ENCODE measurements at regions not wholly inside any gene's neighbourhood (a gene's known extent, or its start where the extent isn't known, plus 50 kb on each side); places are given as distances from the start of the nearest gene placed in this dataset.
"Not testable (repeated sequence)": the region's sequence is repeated elsewhere in the genome, so short reads cannot be mapped to it uniquely, and the experiment has no call there.

DNA sequence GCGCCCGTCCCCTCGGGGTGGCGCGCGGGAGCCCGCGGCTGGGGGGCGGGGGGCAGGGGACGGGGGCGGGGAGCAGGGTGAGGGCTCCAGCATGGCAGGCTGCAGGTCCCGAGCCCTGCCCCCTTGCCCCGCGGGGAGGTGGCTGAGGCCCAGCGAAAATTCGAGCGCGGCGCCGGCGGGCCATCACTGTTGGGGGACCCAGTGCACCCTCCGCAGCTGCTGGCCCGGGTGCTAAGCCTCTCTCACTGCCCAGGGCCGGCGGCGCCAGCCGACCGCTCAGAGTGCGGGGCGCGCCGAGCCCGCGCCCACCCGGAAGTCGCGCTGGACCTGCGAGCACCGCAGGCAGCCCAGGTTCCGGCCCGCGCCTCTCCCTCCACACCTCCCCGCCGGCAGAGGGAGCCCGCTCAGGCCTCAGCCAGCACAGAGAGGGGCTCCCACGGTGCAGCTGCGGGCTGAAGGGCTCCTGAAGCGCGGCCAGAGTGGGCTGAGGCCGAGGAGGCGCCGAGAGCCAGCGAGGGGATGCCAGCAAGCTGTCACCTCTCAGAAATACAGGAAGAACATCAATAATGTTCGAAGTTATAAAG is 290.8 kb upstream of the PRSS16 start:
- DNase-seq (ENCODE audit: low spot score): peak; percentile 50

DNA sequence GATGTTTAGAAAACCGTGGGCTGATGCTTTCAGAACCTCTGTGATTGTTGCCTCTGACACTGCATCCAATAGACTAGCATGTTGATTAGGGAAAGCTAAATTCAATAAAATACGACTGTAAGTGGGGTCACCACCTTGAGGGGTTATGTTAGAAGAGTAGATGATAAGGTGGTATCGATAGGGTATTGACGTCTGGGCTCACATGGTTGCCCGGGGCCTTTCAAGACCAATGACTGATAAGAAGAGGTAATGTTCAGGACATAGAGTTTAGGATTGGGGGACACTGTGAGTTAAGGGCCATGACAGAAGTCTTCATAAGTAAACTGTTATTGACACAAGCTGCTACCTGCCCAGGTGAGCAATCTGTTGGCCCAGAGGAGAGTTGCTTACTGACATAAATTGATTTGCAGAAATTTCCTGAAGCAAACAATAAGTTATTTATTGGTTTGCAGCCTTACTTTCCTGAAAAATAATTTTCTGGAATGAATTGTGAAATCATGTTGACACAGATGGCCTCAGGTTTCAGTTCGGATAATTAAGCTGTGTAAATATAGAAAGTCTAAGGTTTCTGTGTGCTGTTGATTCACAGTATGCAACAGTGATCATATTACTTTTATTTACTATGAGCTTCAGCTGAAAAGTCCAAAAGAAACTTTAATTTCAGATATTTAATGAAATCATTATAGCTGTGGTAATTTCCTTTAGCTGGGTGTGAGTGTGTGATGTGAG is 289.9 kb upstream of the PRSS16 start:
- DNase-seq (ENCODE audit: low spot score): peak; percentile 4

DNA sequence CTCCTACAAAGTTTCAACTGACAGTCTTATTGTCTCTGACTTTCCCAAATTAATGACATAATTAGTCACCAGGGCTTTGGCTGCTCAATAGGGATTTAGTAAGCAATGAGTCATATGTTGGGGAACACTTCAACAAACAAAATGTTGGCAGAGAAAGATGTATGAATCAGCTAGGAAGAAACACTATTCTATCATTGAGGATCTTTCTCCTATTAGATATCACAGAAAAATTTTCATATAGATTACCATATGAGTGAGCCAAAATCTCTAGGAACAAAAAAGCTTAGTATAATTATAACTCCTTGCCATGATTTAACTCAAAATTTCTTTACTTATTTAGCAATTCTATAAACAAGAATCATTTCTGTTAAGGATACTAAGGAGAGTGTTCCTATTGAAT is 286.3 kb upstream of the PRSS16 start:
- DNase-seq (ENCODE audit: low spot score): not testable (repeated sequence)

DNA sequence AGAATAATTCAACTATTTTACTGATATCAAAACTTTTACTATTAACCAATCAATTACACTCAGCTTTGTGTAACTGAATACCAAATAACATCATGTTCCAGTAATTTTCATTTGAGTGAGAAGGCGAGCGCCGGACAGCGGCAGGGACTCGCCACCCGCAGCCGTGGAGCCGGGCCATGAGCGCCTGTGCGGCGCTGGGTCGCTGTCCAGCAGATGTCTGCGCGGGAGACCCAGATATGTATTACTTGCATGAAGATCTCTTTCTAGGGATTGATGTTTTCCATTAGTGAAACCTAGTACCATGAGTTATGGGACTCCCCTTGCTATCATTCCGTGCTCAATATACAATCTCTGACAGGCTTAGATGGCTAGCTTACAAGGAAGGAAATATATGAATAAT is 245.1 kb upstream of the PRSS16 start:
- DNase-seq (ENCODE audit: low spot score): no peak

DNA sequence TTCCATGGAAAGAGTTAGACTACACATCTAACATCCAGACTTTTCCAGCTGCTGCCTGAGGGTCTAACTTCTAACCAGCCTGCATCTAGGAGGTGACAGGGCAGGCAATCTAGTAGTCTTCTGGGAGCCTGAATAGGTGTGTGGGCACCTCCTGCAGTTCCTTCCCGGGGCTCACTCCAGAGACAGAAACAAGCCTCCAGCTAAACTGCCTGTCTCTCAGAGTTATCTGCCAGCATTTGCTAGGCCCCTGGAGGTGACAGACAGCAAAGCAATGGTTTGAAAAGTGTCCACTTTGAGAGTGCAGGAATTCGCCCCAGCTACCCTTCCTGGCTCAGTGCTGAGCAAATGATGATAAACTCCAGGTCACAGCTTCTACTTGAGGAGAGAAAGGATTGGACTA is 240.5 kb upstream of the PRSS16 start:
- no peak for DNase-seq (ENCODE audit: low spot score)

DNA sequence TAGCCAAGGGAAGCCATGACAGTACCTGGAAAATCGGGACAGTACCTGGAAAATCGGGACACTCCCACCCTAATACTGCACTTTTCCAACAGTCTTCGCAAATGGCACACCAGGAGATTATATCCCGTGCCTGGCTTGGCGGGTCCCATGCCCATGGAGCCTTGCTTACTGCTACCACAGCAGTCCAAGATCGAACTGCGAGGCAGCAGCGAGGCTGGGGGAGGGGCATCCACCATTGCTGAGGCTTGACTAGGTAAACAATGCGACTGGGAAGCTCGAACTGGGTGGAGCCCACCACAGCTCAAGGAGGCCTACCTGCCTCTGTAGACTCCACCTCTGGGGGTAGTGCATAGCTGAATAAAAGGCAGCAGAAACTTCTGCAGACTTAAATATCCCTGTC is 238.9 kb upstream of the PRSS16 start:
- not testable (repeated sequence) for DNase-seq (ENCODE audit: low spot score)

DNA sequence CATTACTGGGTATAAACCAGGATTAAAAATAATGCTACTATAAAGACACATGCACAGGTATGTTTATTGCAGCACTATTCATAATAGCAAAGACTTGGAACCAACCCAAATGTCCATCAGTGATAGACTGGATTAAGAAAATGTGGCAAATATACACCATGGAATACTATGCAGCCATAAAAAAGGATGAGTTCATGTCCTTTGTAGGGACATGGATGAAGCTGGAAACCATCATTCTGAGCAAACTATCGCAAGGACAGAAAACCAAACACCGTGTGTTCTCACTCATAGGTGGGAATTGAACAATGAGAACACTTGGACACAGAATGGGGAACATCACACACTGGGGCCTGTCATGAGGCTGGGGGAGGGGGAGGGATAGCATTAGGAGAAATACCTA is 233.4 kb upstream of the PRSS16 start:
- DNase-seq (ENCODE audit: low spot score): not testable (repeated sequence)

DNA sequence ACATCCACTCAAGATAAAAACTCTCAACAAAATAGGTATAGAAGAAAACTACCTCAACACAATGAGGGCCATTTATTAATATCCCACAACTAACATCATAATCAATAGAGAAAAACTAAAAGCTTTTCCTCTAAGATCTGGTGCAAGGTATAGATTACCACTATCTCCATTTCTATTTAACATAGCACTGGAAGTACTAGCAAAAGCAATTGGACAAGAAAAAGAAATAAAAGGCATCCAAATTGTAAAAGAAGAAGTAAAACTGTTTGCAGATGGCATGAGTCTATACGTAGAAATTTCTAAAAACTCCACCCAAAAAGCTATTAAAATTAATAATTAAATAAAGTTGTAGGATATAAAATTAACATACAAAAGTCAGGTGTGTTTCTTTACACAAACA is 230.8 kb upstream of the PRSS16 start:
- no peak for DNase-seq (ENCODE audit: low spot score)

DNA sequence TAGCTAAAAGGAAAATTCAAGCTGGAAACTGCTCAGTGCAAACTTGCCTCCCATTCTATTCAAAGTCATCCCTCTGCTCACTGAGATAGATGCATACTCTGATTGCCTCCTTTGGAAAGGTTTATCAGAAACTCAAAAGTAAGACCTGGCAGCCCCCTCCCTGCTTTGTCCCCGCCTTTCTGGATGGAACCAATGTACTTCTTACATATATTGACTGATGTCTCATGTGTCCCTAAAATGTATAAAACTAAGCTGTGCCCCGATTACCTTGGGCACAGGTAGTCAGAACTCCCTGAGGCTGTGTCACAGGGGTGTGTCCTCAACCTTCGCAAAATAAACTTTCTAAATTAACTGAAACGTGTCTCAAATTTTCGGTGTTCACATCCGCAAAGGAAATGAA is 229.1 kb upstream of the PRSS16 start:
- not testable (repeated sequence) for DNase-seq (ENCODE audit: low spot score)

DNA sequence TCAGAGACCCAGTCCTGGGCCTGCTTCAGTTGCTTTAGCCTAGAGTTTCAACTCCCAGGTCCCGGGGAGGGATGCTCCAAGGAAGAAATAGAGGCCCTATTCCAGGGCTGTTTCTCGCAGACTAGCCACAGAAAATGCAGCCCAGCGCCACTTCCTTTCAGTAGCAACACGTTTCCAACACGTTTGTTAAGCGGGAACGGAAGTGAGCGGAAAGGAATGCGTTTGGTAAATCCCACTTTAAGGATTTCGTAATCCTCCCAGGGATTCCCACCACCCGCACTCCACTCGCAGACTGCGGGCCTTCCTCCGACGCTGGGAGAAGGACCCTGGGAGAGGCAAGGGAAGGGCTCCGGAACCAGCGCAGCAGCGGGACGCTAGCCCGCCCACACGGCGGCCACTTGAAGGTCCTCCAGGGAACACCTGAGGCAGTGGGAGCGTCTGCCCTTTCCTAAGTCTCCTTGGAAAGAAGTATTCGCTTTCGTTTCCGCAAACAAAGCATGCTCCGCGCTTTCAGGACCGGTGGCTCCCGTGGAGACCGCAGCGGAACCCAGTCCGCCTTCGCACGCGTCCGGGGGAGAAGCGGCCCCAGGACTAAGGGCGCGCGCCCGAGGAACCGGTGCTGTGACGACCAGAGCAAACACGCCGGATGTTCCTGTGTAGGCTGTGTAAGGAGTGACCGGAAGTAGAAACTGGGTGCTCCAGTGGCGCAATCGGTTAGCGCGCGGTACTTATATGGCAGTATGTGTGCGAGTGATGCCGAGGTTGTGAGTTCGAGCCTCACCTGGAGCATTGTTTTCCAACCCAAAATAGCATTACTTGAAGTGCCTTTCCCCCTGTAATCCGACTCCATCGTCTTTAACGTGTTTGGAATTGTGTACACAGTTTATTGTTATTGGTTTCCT is 227.6 kb upstream of the PRSS16 start:
- peak; percentile 94 for DNase-seq (ENCODE audit: low spot score)

DNA sequence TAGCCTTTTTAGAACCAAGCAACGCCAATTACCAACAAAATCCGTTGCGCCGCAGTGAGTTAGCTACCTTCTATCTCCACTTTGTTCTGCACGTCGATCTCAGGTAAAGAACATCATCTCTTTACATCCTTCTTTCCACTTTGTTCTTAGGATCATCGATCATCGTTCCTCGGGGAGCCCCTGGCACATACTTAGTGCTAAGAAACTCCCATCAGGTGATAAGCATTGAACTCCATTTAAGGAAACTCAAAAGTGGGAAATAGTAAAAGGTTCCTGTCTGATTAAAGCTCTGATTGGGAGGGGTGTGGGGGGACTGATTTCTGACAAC is 227.0 kb upstream of the PRSS16 start:
- no peak for DNase-seq (ENCODE audit: low spot score)

DNA sequence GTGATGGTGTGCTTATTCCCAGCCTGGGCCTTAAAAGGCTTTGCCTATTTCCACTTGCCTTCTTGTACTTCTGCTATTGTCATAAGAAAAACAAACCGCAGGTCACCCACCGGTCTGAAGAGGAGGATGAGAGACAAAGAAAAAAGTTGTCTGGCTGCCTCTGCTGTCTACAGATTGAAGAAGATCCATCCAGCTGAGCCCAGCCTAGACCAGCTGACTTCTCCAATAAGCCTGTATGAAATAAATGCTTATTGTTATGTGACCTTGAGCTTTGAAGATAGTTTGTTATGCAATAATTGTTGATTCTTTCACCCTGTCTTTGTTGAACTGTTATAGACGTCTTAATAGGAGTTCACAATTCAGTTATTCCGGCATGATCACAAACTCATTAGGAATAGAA is 223.8 kb upstream of the PRSS16 start:
- no peak for DNase-seq (ENCODE audit: low spot score)

DNA sequence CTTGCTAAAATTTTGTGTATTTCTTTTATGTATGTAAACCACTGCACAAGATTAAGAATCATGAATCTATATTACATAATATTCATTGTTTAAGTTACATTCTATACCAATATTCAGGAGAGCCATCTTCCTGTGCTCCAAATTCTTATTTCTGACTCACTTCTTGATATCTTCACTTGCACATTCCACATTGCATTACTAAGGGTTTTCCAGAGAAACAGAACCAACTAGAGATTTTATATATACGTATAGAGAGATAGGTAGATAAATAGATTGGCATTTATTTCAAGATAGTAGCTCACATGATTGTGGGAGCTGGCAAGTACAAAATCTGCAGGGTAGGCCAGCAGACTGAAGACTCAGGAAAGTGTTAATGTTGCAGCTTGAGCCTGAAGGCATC is 222.2 kb upstream of the PRSS16 start:
- DNase-seq (ENCODE audit: low spot score): no peak

DNA sequence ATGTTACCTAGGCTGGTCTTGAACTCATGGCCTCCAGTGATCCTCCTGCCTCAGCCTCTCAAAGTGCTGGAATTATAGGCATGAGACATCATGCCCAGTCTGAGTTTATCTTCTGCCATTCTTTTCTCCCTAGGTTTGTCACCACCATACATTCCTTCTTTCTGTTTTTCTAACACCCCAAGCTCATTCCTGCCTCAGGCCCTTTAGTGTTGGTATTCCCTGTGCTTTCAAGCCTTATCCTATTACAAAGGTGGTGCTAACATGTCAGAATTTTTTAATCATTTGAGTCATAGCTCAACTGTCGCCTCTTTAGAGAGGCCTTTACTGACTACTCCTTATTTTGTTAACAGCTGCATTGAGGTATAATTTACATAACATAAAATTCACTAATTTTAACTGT is 221.1 kb upstream of the PRSS16 start:
- DNase-seq (ENCODE audit: low spot score): no peak

DNA sequence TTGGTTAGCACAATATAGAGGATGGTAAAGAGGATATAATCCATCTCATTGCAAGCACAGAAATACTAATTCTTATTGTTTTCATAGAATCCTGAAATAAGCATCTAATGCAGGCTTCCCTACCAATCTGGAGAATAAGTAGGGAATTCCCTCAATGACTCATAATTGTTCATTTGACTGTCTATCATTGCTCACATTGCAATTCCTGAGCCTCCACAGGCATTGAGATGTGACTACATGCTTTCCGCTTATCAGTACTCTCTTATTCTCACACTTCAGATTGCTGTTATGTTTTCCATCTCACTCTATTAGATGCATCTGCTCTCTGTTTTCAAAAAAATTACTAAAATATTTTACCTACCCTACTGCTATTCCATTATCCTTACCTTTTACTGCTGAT is 216.2 kb upstream of the PRSS16 start:
- no peak for DNase-seq (ENCODE audit: low spot score)

DNA sequence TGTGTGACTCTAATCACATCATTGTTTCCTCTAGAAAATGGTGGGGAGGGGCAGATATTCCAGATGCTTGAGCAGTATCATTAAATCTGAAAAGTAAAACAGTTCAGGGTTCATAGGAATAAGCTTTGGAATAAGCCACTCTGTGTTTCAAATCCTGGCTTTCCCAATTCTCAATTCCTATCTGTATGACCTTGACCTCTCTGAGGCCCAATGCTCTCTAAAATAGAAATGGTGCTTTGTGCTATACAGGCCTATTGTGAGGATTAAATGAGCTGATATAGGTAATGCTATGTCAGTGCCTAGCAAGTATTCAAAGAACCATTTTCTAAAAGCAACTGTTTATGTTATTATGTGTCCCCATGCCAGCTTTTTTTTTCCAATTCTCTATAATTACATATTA is 209.0 kb upstream of the PRSS16 start:
- DNase-seq (ENCODE audit: low spot score): no peak

DNA sequence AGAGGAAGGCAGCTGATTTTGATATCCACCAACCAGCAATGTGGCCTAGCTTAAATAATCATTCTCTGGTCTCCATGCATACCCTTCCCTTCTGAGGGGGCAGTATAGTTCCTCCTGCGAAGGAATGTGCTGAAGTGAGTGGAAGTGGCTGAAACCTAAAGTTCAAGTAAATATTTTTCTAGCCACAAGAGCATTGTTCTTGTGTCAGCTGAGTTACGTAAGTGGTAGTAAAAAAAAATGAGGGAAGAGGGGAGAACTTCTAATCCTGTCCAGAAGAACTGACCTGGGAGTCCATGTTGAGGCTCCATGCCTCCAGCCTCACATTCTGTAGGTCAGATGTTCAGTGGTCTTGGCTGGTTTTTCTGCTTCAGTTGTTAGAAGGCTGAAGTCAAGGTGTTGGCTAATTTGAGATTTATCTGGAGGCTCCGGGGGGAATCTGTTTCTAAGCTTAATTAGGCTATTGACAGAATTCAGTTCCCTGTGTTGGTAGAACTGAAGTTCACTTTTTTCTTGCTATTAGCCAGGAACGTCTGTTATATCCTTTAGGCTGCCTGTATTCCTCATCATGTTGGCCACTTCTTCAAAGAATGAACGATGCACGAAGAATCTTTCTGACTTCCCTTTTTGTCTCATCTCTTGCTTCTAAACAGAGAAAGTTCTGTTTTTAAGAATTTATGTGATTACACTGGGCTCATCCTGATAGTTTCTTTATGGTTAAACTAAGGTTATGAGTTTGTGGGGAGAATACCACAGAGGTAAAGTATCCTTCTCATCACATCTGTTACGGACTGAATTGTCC is 207.1 kb upstream of the PRSS16 start:
- DNase-seq (ENCODE audit: low spot score): no peak

DNA sequence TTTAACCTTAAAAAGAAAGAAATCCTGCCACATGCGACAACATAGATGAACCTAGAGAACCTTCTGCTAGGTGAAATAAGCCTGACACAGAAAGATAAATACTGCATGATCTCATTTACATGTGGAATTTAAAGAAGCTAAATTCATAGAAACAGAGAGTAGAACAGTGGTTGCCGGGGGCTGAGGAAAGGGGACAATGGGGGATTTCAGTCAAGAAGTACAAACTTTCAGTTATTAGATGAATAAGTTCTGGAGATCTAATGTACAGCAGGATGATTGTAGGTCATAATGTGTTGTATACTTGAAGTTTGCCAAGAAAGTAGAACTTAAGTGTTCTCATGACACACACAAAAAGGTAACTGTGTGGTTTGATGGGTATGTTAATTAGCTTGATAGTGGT is 204.3 kb upstream of the PRSS16 start:
- DNase-seq (ENCODE audit: low spot score): no peak

DNA sequence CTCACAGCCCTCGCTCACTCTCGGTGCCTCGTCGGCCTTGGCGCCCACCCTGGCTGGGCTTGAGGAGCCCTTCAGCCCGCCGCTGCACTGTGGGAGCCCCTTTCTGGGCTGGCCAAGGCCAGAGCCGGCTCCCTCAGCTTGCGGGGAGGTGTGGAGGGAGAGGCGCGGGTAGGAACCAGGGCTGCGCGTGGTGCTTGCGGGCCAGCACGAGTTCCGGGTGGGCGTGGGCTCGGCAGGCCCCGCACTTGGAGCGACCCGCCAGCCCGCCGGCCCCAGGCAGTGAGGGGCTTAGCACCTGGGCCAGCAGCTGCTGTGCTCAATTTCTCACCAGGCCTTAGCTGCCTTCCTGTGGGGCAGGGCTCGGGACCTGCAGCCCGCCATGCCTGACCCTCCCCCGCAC is 202.4 kb upstream of the PRSS16 start:
- not testable (repeated sequence) for DNase-seq (ENCODE audit: low spot score)

DNA sequence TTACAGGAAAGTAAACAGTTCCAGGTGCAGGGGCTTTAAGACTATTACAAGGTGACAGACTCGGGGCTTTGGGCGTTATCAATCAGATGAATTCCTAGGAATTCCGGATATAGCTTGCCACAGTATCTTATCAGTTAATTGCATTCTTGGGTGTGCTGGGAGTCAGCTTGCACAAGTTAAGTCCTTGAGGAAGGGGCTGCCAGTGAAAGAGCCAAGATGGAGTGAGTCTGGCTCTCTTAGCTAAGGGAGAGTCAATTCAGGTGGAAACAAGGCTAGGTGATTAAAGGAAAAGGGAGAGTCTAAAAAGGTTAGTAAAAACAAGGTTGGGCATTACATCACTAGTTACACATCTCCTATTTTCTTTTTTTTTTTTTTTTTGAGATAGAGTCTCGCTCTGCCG is 199.8 kb upstream of the PRSS16 start:
- not testable (repeated sequence) for DNase-seq (ENCODE audit: low spot score)

DNA sequence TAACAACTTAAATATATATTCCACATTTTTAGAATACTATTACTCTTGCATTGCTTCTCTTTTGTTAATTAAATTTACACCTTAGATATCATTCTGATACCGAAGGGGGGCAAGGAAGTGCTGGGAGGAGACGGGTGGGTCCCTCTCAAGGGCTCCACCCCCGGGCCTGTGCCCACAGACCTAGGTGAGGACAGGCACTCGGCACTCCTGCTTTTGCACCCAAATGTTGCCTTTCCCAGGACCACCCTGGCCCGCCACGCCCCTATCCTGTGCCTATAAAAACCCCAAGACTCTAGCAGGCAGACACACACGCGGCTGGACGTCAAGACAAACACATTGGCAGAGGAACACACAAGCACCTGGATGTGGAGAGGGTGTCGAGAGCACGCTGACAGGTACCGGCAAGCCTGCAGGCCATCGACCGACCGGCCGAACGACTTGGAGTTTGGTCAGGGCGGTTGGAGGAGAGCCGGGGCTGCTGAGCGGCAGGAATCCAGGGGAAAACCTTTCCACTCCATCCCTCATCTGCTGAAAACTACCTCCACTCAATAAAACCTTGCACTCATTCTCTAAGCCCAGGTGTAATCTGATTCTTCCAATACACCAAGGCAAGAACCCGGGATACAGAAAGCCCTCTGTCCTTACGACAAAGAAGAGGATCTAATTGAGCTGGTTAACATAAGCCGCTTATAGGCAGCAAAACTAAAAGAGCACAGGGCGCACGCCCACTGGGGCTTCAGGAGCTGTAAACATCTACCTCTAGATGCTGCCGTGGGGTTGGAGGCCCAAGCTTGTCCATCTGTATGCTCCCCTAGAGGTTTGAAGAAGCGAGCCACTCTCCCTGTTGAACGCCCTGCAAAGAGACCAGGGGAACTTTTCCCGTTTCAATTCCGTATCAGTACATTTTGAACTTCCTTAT is 197.4 kb upstream of the PRSS16 start:
- no peak for DNase-seq (ENCODE audit: low spot score)

Data from HT-29 (cell line).